ENCODE measurements at regions not wholly inside any gene's neighbourhood (a gene's known extent, or its start where the extent isn't known, plus 50 kb on each side); places are given as distances from the start of the nearest gene placed in this dataset.

DNA sequence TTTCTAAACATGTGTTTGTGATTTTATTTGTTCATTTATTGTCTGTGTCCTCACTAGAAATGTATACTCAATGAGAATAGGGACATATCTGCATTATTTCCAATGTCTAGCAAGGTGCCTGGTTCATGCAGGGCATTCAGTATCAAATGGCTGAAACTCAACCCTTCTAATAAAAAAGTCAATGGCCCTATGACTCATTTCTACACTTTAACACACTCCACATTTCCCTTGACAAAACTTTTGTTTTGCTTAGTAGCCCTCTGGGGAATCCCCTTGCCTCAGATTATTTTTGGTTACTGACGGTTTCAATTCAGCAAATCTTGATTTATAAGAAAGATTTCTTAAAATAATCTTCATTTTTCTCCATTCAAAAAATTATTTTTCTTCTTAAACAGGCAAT is 206.0 kb upstream of the DMRTA1 start:
- no peak for DNase-seq
- 86% methylated on average over 1 of the region's 1 CpG; no CpG with 5 or more reads in 1 of the 2 experiments for WGBS, 2 experiments (ENCODE audit: insufficient coverage in 1 of 2, insufficient read length in 1 of 2)
- peak overlapping the region; percentile 10 for H3K4me3 ChIP-seq (ENCODE audit: low read length)
- no peaks in the 10 kb centered on the region for H3K9me3 ChIP-seq (ENCODE audit: control insufficient read depth, low read length)
- H3K9me3 Mint-ChIP-seq, result no peaks in the 10 kb centered on the region
- TF ChIP-seq CTCF (conservative IDR thresholded peaks at IDR 0.05), result no peak
- peaks cover 9% of the 10 kb centered on the region for H3K4me1 ChIP-seq (ENCODE audit: control insufficient read depth, insufficient read depth, low read length)
- H3K27me3 Mint-ChIP-seq (ENCODE audit: insufficient read depth), result no peaks in the 10 kb centered on the region
- H3K4me3 Mint-ChIP-seq, result no peak overlapping the region
- H3K27me3 ChIP-seq (ENCODE audit: control insufficient read depth, insufficient read depth, low read length, poor library complexity, severe bottlenecking), result no peaks in the 10 kb centered on the region
- H3K27ac ChIP-seq (ENCODE audit: low read depth, low read length), result no peak overlapping the region
- no peak overlapping the region for H3K27ac Mint-ChIP-seq
- no peaks in the 10 kb centered on the region for H3K36me3 Mint-ChIP-seq (ENCODE audit: low read depth)
- no peak overlapping the region for H3K9ac ChIP-seq (ENCODE audit: extremely low read depth, low read length, poor library complexity, severe bottlenecking)
- H3K4me1 Mint-ChIP-seq, result peaks cover 54% of the 10 kb centered on the region
- no peaks in the 10 kb centered on the region for H3K36me3 ChIP-seq (ENCODE audit: control insufficient read depth, insufficient read depth, low read length)

- WGBS, 2 experiments (ENCODE audit: insufficient coverage in 1 of 2, insufficient read length in 1 of 2), result 83% methylated on average over 3 of the region's 3 CpGs; no CpG with 5 or more reads in 1 of the 2 experiments
- Mint-ChIP-seq H3K4me1 (peaks cover 54% of the 10 kb centered on the region), H3K27ac (no peak overlapping the region), H3K36me3 (ENCODE audit: low read depth) (no peaks in the 10 kb centered on the region), H3K4me3 (no peak overlapping the region), H3K9me3 (no peaks in the 10 kb centered on the region), H3K27me3 (ENCODE audit: insufficient read depth) (no peaks in the 10 kb centered on the region)
- H3K27ac ChIP-seq (ENCODE audit: low read depth, low read length), result no peak overlapping the region
- no peak for TF ChIP-seq CTCF (conservative IDR thresholded peaks at IDR 0.05)
- H3K4me3 ChIP-seq (ENCODE audit: low read length), result no peak overlapping the region
- H3K9ac ChIP-seq (ENCODE audit: extremely low read depth, low read length, poor library complexity, severe bottlenecking), result no peak overlapping the region
- no peaks in the 10 kb centered on the region for H3K36me3 ChIP-seq (ENCODE audit: control insufficient read depth, insufficient read depth, low read length)
- no peaks in the 10 kb centered on the region for H3K9me3 ChIP-seq (ENCODE audit: control insufficient read depth, low read length)
- H3K27me3 ChIP-seq (ENCODE audit: control insufficient read depth, insufficient read depth, low read length, poor library complexity, severe bottlenecking), result no peaks in the 10 kb centered on the region
- DNase-seq, result no peak
- peaks cover 9% of the 10 kb centered on the region for H3K4me1 ChIP-seq (ENCODE audit: control insufficient read depth, insufficient read depth, low read length)
Measured at GRCh38 chr9:22241024-22241423, 205.6 kb upstream of the DMRTA1 start.

DNA sequence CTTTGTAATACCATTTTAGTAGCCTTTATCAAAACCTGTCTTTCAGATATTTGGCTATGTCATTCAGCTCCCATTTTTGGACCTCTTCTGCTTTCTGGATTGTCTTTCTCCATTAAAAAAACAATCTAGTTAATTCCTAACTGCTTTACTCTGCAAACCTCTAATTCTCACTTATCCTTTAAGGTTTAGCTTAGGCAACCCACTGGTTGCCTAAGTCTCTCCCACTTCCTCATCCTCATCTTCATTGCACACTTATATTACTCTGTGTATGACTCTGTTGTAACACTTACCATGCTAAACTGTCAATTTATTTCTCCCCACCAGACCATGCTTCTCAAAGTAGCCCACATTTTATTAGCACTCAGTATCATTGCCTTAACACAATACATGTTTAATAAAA is 205.0 kb upstream of the DMRTA1 start:
- H3K27ac ChIP-seq (ENCODE audit: low read depth, low read length), result no peak overlapping the region
- H3K4me1 ChIP-seq (ENCODE audit: control insufficient read depth, insufficient read depth, low read length), result peaks cover 9% of the 10 kb centered on the region
- H3K4me1 Mint-ChIP-seq, result peaks cover 52% of the 10 kb centered on the region
- no peaks in the 10 kb centered on the region for H3K27me3 ChIP-seq (ENCODE audit: control insufficient read depth, insufficient read depth, low read length, poor library complexity, severe bottlenecking)
- no peaks in the 10 kb centered on the region for H3K27me3 Mint-ChIP-seq (ENCODE audit: insufficient read depth)
- no peaks in the 10 kb centered on the region for H3K9me3 ChIP-seq (ENCODE audit: control insufficient read depth, low read length)
- DNase-seq, result no peak
- H3K4me3 ChIP-seq (ENCODE audit: low read length), result no peak overlapping the region
- H3K36me3 ChIP-seq (ENCODE audit: control insufficient read depth, insufficient read depth, low read length), result no peaks in the 10 kb centered on the region
- H3K36me3 Mint-ChIP-seq (ENCODE audit: low read depth), result no peaks in the 10 kb centered on the region
- no peaks in the 10 kb centered on the region for H3K9me3 Mint-ChIP-seq
- no peak overlapping the region for H3K9ac ChIP-seq (ENCODE audit: extremely low read depth, low read length, poor library complexity, severe bottlenecking)
- no peak for TF ChIP-seq CTCF (conservative IDR thresholded peaks at IDR 0.05)
- H3K27ac Mint-ChIP-seq, result no peak overlapping the region
- H3K4me3 Mint-ChIP-seq, result no peak overlapping the region

Measured in endodermal cell (in vitro differentiated cells).